A673 (cell line): ENCODE measurements at regions not wholly inside any gene's neighbourhood (a gene's known extent, or its start where the extent isn't known, plus 50 kb on each side); places are given as distances from the start of the nearest gene placed in this dataset.

Experiments
- EZH2 ChIP-seq: fragments of 200-600 bp; sonication (generic); IDR thresholded peaks from 2 replicates; pipeline ENCODE4 v1.6.1; 2017; ENCODE audit warnings: borderline replicate concordance, low read depth, mild to moderate bottlenecking, mixed read lengths, antibody characterized with exemption, low read length; ENCODE audit not compliant: poor library complexity, severe bottlenecking
- TF ChIP-seq, protein P1 (sequence below): fragments of 300-800, 200-600 bp; sonication (generic); conservative IDR thresholded peaks from 2 replicates; pipeline ENCODE4 v1.5.1; 2017; ENCODE audit warnings: low read depth, mild to moderate bottlenecking, antibody characterized with exemption, low read length, moderate library complexity, mixed read lengths

DNA sequence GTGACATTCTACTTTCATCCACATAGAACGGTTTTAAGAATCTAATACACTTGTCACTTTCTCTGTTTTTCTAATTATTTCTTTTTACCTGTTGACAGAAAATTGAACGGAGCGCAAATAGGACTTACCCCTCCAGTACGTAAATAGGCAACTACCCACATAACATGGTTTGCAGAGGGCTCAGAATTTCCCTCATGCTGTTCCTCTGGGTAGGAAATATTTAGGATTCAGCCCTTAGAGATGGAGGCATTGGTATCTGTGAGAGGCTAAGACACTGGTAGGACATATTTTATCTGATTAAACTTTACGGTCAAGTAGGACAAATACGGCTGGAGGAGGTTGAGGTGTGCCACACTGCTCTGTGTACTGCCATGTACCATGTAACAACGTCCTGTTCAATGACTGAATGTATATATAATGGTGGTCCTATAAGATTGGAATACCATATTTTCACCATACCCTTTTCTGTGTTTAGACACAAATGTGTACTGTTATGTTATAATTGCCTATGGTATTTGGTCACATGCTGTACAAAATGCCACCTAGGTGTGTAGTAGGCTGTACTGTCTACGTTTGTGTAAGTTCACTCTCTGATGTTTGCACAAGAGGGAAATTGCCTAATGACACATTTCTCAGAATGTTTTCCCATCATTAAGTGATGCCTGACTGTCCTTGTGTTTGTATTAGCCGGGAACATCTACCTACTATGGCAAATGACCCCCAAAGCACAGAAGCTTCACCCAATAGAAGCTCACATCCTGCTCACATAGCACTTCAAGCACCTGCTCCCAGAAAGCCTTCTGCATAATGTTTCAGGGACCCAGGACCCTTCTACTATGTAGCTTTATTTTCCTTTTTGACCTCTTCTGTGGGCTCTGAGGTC, 429.4 kb upstream of the AKR1E2 start:
- TF ChIP-seq EZH2 = no peak
- TF ChIP-seq, protein P1, sequence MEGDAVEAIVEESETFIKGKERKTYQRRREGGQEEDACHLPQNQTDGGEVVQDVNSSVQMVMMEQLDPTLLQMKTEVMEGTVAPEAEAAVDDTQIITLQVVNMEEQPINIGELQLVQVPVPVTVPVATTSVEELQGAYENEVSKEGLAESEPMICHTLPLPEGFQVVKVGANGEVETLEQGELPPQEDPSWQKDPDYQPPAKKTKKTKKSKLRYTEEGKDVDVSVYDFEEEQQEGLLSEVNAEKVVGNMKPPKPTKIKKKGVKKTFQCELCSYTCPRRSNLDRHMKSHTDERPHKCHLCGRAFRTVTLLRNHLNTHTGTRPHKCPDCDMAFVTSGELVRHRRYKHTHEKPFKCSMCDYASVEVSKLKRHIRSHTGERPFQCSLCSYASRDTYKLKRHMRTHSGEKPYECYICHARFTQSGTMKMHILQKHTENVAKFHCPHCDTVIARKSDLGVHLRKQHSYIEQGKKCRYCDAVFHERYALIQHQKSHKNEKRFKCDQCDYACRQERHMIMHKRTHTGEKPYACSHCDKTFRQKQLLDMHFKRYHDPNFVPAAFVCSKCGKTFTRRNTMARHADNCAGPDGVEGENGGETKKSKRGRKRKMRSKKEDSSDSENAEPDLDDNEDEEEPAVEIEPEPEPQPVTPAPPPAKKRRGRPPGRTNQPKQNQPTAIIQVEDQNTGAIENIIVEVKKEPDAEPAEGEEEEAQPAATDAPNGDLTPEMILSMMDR = no peak
